ENCODE measurements at regions not wholly inside any gene's neighbourhood (a gene's known extent, or its start where the extent isn't known, plus 50 kb on each side); places are given as distances from the start of the nearest gene placed in this dataset.

DNA sequence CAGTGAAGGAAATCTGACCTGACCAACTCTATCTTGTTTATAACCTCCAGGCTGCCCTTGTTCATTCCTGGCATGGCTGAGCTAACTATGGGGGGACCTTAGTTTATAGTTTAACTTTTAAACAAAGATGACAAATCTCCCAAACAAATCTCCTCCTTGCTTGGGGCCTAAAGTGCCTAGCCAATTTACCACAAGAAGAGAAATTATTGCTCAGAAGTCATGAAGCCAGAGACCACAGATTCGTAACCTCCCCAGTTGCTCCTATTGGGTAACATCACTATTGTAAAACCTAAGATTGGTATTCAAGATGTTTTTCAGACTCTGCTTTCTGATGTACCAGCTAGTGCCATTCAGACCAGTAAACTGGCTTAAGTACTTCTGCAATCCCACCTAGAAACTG lies 649.4 kb upstream of the SLC8A1 start:
- H3K4me1 Mint-ChIP-seq (ENCODE audit: unreplicated experiment) = no peaks in the 10 kb centered on the region
- H3K36me3 Mint-ChIP-seq (ENCODE audit: unreplicated experiment) = no peaks in the 10 kb centered on the region
- no peaks in the 10 kb centered on the region for H3K27me3 Mint-ChIP-seq (ENCODE audit: unreplicated experiment)
- no peaks in the 10 kb centered on the region for H3K9me3 Mint-ChIP-seq (ENCODE audit: unreplicated experiment)
- TF ChIP-seq, protein P1, sequence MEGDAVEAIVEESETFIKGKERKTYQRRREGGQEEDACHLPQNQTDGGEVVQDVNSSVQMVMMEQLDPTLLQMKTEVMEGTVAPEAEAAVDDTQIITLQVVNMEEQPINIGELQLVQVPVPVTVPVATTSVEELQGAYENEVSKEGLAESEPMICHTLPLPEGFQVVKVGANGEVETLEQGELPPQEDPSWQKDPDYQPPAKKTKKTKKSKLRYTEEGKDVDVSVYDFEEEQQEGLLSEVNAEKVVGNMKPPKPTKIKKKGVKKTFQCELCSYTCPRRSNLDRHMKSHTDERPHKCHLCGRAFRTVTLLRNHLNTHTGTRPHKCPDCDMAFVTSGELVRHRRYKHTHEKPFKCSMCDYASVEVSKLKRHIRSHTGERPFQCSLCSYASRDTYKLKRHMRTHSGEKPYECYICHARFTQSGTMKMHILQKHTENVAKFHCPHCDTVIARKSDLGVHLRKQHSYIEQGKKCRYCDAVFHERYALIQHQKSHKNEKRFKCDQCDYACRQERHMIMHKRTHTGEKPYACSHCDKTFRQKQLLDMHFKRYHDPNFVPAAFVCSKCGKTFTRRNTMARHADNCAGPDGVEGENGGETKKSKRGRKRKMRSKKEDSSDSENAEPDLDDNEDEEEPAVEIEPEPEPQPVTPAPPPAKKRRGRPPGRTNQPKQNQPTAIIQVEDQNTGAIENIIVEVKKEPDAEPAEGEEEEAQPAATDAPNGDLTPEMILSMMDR (IDR thresholded peaks at IDR 0.05) = no peak
- DNase-seq (ENCODE audit: extremely low spot score, unreplicated experiment) = no peak
- H3K27ac Mint-ChIP-seq (ENCODE audit: unreplicated experiment) = no peak overlapping the region
- no peak overlapping the region for H3K4me3 Mint-ChIP-seq (ENCODE audit: unreplicated experiment)

DNA sequence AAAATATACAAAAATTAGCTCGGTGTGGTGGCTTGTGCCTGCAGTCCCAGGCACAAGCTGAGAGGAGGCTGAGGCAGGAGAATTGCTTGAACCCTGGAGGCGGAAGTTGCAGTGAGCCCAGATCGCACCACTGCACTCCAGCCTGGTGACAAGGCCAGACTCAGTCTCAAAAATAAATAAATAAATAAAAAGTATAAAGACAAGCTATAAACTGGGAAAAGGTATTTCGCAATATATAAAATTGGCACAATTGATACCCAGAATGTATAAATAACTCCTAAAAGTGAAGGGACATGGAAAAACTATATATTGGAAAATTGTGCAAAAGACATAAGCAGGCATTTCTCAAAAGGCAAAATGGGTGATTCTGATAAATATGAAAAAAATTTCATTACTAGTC lies 657.9 kb upstream of the SLC8A1 start:
- peaks cover 3% of the 10 kb centered on the region for H3K27me3 Mint-ChIP-seq (ENCODE audit: unreplicated experiment)
- no peak for DNase-seq (ENCODE audit: extremely low spot score, unreplicated experiment)
- H3K9me3 Mint-ChIP-seq (ENCODE audit: unreplicated experiment) = peaks cover 7% of the 10 kb centered on the region
- no peak overlapping the region for H3K4me3 Mint-ChIP-seq (ENCODE audit: unreplicated experiment)
- no peaks in the 10 kb centered on the region for H3K36me3 Mint-ChIP-seq (ENCODE audit: unreplicated experiment)
- no peak overlapping the region for H3K27ac Mint-ChIP-seq (ENCODE audit: unreplicated experiment)
- TF ChIP-seq, protein P1 (IDR thresholded peaks at IDR 0.05) = no peak
- H3K4me1 Mint-ChIP-seq (ENCODE audit: unreplicated experiment) = no peaks in the 10 kb centered on the region

DNA sequence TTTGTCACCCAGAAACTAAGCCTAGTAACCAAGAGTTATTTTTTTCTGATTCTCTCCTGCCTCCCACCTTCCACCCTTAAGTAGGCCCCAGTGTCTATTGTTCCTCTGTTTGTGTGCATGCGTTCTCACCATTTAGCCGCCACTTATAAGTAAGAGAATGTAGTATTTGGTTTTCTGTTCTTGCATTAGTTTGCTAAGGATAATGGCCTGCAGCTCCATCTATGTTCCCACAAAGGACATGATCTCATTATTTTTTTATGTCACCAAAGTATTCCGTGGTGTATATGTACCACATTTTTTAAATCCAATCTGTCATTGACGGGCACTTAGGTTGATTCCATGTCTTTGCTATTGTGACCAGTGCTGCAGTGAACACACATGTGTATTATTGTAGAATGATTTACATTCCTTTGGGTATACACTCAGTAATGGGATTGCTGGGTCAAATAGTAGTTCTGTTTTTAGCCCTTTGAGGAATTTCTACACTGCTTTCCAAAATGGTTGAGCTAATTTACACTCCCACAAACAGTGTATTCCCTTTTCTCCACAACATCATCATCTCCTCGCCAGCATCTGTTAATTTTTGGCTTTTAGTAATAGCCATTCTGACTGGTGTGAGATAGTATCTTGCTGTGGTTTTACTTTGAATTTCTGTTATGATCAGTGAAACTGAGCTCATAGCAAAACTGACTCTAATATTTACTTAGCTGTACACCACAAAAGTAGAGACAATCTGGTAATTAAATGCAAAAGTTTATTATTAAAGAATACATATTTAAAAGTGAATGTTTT lies 660.1 kb upstream of the SLC8A1 start:
- Mint-ChIP-seq H3K27me3 (ENCODE audit: unreplicated experiment) (peaks cover 3% of the 10 kb centered on the region), H3K36me3 (ENCODE audit: unreplicated experiment) (no peaks in the 10 kb centered on the region), H3K9me3 (ENCODE audit: unreplicated experiment) (peaks cover 7% of the 10 kb centered on the region), H3K4me1 (ENCODE audit: unreplicated experiment) (no peaks in the 10 kb centered on the region), H3K4me3 (ENCODE audit: unreplicated experiment) (no peak overlapping the region), H3K27ac (ENCODE audit: unreplicated experiment) (no peak overlapping the region)
- DNase-seq (ENCODE audit: extremely low spot score, unreplicated experiment) = no peak
- TF ChIP-seq, protein P1 (IDR thresholded peaks at IDR 0.05) = no peak

DNA sequence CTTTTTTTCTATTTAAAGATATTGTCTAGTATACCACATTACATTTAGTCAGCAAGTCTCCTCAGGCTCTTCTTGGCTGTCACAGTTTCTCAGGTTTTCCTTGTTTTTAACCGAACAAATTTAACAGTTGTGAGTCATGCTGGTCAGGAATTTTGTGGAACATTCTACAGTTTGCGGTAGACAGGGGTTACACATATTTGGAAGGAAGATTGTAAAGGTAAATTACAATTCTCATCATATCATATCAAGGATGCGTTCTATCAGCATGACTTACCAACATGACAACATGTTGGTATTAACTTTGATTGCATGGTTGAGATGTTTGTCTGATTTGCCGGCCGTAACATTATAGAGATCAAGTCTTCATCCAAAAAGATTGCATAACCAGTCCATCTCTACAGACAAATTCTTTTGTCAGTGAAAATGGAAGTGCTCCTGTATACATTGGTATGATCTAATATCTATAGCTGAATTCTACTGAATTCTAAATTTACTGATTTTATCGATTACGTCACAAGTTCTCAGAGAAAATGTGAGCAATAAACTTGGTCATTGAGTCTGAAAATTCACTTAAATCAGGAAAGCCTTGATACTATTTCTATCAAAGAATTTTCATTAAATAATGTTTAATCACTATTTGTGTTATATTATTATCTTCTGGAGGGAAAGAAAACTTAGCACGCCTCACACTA lies 664.4 kb upstream of the SLC8A1 start:
- Mint-ChIP-seq H3K4me1 (ENCODE audit: unreplicated experiment) (no peaks in the 10 kb centered on the region), H3K36me3 (ENCODE audit: unreplicated experiment) (no peaks in the 10 kb centered on the region), H3K27ac (ENCODE audit: unreplicated experiment) (no peak overlapping the region), H3K4me3 (ENCODE audit: unreplicated experiment) (no peak overlapping the region), H3K27me3 (ENCODE audit: unreplicated experiment) (no peaks in the 10 kb centered on the region), H3K9me3 (ENCODE audit: unreplicated experiment) (peaks cover 7% of the 10 kb centered on the region)
- no peak for DNase-seq (ENCODE audit: extremely low spot score, unreplicated experiment)
- TF ChIP-seq, protein P1 (IDR thresholded peaks at IDR 0.05) = no peak

DNA sequence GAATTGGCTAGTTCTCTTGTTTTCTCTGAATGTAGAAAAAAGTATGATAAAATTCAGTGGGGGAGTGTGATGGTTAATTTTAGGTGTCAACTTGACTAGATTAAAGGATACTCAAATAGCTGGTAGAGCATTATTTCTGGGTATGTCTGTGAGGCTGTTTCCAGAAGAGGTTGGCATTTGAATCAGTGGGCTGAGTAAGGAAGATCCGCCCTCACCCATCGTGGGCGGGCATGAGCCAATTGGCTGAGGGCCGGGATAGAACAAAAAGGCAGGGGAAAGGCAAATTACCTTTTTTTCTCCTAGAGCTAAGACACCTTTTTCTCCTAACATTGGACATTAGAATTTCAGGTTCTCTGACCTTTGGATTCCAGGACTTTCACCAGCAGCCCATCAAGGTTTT lies 667.6 kb upstream of the SLC8A1 start:
- no peak overlapping the region for H3K27ac Mint-ChIP-seq (ENCODE audit: unreplicated experiment)
- no peaks in the 10 kb centered on the region for H3K4me1 Mint-ChIP-seq (ENCODE audit: unreplicated experiment)
- no peaks in the 10 kb centered on the region for H3K9me3 Mint-ChIP-seq (ENCODE audit: unreplicated experiment)
- no peaks in the 10 kb centered on the region for H3K27me3 Mint-ChIP-seq (ENCODE audit: unreplicated experiment)
- DNase-seq (ENCODE audit: extremely low spot score, unreplicated experiment) = no peak
- no peak overlapping the region for H3K4me3 Mint-ChIP-seq (ENCODE audit: unreplicated experiment)
- no peaks in the 10 kb centered on the region for H3K36me3 Mint-ChIP-seq (ENCODE audit: unreplicated experiment)
- TF ChIP-seq, protein P1 (IDR thresholded peaks at IDR 0.05) = no peak
